ENCODE measurements at regions not wholly inside any gene's neighbourhood (a gene's known extent, or its start where the extent isn't known, plus 50 kb on each side); places are given as distances from the start of the nearest gene placed in this dataset.
"Not testable (repeated sequence)": the region's sequence is repeated elsewhere in the genome, so short reads cannot be mapped to it uniquely, and the experiment has no call there.

GRCh38 chr7:49093218-49093617 lies 168.9 kb downstream of the CDC14C start:
- H3K27ac ChIP-seq: no peak overlapping the region
- TF ChIP-seq, protein P1, sequence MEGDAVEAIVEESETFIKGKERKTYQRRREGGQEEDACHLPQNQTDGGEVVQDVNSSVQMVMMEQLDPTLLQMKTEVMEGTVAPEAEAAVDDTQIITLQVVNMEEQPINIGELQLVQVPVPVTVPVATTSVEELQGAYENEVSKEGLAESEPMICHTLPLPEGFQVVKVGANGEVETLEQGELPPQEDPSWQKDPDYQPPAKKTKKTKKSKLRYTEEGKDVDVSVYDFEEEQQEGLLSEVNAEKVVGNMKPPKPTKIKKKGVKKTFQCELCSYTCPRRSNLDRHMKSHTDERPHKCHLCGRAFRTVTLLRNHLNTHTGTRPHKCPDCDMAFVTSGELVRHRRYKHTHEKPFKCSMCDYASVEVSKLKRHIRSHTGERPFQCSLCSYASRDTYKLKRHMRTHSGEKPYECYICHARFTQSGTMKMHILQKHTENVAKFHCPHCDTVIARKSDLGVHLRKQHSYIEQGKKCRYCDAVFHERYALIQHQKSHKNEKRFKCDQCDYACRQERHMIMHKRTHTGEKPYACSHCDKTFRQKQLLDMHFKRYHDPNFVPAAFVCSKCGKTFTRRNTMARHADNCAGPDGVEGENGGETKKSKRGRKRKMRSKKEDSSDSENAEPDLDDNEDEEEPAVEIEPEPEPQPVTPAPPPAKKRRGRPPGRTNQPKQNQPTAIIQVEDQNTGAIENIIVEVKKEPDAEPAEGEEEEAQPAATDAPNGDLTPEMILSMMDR (IDR thresholded peaks at IDR 0.05; ENCODE audit: low read depth, low read length, missing control alignments): no peak
- DNase-seq: no peak
- H3K36me3 ChIP-seq (replicated peaks): no peaks in the 10 kb centered on the region
- in situ Hi-C loops (cut with HindIII; ENCODE audit: low pct_ligation_motif_present, low sequenced_read_pairs): no loop called here
- no peaks in the 10 kb centered on the region for H3K27me3 ChIP-seq (replicated peaks)
- no peak overlapping the region for H3K4me3 ChIP-seq (ENCODE audit: low read depth, low read length)

- H3K36me3 ChIP-seq (replicated peaks): no peaks in the 10 kb centered on the region
- DNase-seq: no peak
- H3K4me3 ChIP-seq (ENCODE audit: low read depth, low read length): no peak overlapping the region
- H3K27ac ChIP-seq: no peak overlapping the region
- in situ Hi-C loops (cut with HindIII; ENCODE audit: low pct_ligation_motif_present, low sequenced_read_pairs): no loop called here
- TF ChIP-seq, protein P1 (IDR thresholded peaks at IDR 0.05; ENCODE audit: low read depth, low read length, missing control alignments): no peak
- H3K27me3 ChIP-seq (replicated peaks): no peaks in the 10 kb centered on the region
Observed at GRCh38 chr7:49094866-49095265, 170.5 kb downstream of the CDC14C start.

DNA sequence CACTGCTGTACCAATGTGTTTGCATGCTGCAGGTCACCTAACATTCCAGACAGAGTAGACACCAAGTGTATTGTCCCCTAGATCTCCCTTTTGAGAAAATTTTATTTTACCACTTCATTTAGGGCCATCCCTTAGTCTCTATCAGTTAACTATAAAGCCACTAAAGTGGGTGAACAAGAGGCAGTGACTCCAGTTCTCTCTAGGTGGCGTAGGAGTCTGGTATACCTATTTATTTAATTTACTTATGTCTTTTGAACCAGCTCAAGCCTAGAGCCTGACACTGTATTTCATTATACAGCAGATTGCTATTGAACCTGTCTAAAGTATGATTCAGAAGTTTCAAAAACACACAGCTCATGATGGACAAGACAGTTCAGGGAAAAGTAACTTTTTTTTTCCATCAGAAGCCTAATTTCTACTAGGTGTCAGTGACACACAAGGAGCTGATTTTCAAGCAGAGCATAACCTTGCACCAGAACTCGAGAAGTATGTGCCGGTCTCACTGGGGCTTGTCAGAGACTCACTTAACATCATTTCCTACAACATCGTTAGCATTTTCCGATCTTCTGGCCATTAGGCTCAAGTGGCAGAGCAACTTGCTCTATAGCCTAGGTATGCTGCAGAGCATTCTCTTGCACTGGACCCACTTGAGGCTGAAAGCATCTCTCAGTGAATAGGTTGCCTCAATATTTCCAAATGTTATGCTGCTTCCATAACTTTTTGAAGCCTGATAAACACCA lies 175.4 kb downstream of the CDC14C start:
- Histone ChIP-seq H3K4me3 (ENCODE audit: low read depth, low read length) (no peak overlapping the region), H3K27me3 (replicated peaks) (no peaks in the 10 kb centered on the region), H3K27ac (no peak overlapping the region), H3K36me3 (replicated peaks) (no peaks in the 10 kb centered on the region)
- TF ChIP-seq, protein P1 (IDR thresholded peaks at IDR 0.05; ENCODE audit: low read depth, low read length, missing control alignments): no peak
- no peak for DNase-seq
- in situ Hi-C loops (cut with HindIII; ENCODE audit: low pct_ligation_motif_present, low sequenced_read_pairs): no loop called here

GRCh38 chr7:49100908-49101740 lies 176.8 kb downstream of the CDC14C start:
- H3K27ac ChIP-seq; H3K27me3 ChIP-seq (replicated peaks); DNase-seq; H3K36me3 ChIP-seq (replicated peaks); in situ Hi-C loops (cut with HindIII; ENCODE audit: low pct_ligation_motif_present, low sequenced_read_pairs); H3K4me3 ChIP-seq (ENCODE audit: low read depth, low read length): not testable (repeated sequence)

- no peak for DNase-seq
- Histone ChIP-seq H3K27me3 (replicated peaks) (no peaks in the 10 kb centered on the region), H3K36me3 (replicated peaks) (no peaks in the 10 kb centered on the region), H3K27ac (no peak overlapping the region), H3K4me3 (ENCODE audit: low read depth, low read length) (no peak overlapping the region)
- in situ Hi-C loops (cut with HindIII; ENCODE audit: low pct_ligation_motif_present, low sequenced_read_pairs): no loop called here
- TF ChIP-seq, protein P1 (IDR thresholded peaks at IDR 0.05; ENCODE audit: low read depth, low read length, missing control alignments): no peak
Observed at GRCh38 chr7:49102411-49102810, 178.1 kb downstream of the CDC14C start.

DNA sequence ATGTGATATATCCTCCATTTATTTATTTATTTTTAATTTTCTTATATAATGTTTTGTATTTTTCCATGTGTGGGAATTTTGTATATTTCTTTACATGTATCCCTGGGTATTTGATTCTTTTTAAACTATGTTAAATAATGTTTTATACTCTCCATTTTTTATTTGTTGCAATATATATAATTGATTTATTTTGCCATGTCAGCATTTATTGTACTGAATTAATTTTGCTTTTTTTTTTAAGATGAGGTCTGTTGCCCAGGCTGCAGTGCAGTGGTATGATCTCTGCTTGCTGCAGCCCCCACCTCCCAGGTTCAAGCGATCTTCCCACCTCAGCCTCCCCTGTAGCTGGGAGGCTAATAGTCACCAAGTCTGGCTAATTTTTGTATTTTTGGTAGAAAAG lies 187.4 kb downstream of the CDC14C start:
- Histone ChIP-seq H3K27me3 (replicated peaks) (no peaks in the 10 kb centered on the region), H3K36me3 (replicated peaks) (no peaks in the 10 kb centered on the region), H3K27ac (no peak overlapping the region), H3K4me3 (ENCODE audit: low read depth, low read length) (no peak overlapping the region)
- in situ Hi-C loops (cut with HindIII; ENCODE audit: low pct_ligation_motif_present, low sequenced_read_pairs): no loop called here
- no peak for DNase-seq
- TF ChIP-seq, protein P1 (IDR thresholded peaks at IDR 0.05; ENCODE audit: low read depth, low read length, missing control alignments): no peak

All from brain microvascular endothelial cell (primary cell).